SK-N-SH (cell line): ENCODE measurements at regions not wholly inside any gene's neighbourhood (a gene's known extent, or its start where the extent isn't known, plus 50 kb on each side); places are given as distances from the start of the nearest gene placed in this dataset.

Experiments
- CTCF ChIA-PET: fragments of 300-600, 350-600 bp; formaldehyde crosslinking; extraction: SDS; loops from one replicate; lab custom pipeline; 2021; lab: Yijun Ruan, JAX
- POLR2A ChIA-PET: fragments of 350-600 bp; sonication (Branson Sonifier 250); formaldehyde crosslinking; extraction: SDS; loops from one replicate; lab custom pipeline; 2020; ENCODE audit warnings: antibody characterized with exemption, inconsistent platforms; lab: Yijun Ruan, JAX
- DNase-seq: peaks from one replicate; pipeline ENCODE4 v3.0.0; 2012
- H2AFZ ChIP-seq: fragments of 200-600 bp; sonication (generic); 2 replicates; pipeline ENCODE4 v1.8.1; 2016; ENCODE audit warnings: antibody characterized with exemption, mild to moderate bottlenecking, low read depth
- H3F3A ChIP-seq: fragments of 200-600 bp; sonication (generic); replicated peaks from 2 replicates; pipeline ENCODE3; 2016; ENCODE audit warnings: antibody characterized with exemption, mild to moderate bottlenecking; ENCODE audit not compliant: insufficient read depth
- H3K27ac ChIP-seq, 2 experiments: fragments of 200-500 bp in 1 of 2; fragments of 200-600 bp in 1 of 2; sonication (Bioruptor generic) in 1 of 2; sonication (generic), shearing (Covaris generic) in 1 of 2; 2 replicates each; pipeline versions ENCODE4 v1.5.1 to v1.6.1; 2014 to 2016; ENCODE audit warnings: low read depth in 2 of 2, inconsistent platforms in 1 of 2, low read length in 1 of 2, mild to moderate bottlenecking in 1 of 2, mixed read lengths in 1 of 2
- H3K27me3 ChIP-seq: fragments of 200-600 bp; sonication (generic), shearing (Covaris generic); 2 replicates; pipeline ENCODE4 v1.6.1; 2016; ENCODE audit warnings: mixed run types; ENCODE audit not compliant: insufficient read depth
- H3K36me3 ChIP-seq, 2 experiments: fragments of 200-500 bp in 1 of 2; fragments of 200-600 bp in 1 of 2; sonication (Bioruptor generic) in 1 of 2; sonication (generic) in 1 of 2; replicated peaks in 1 of 2; 2 replicates each; pipeline versions ENCODE3 to v1.5.1; 2014 to 2016; ENCODE audit warnings: low read length in 1 of 2, mild to moderate bottlenecking in 1 of 2; ENCODE audit not compliant: insufficient read depth in 2 of 2, control insufficient read depth in 1 of 2
- H3K4me1 ChIP-seq, 2 experiments: fragments of 200-500 bp in 1 of 2; fragments of 200-600 bp in 1 of 2; sonication (Bioruptor generic) in 1 of 2; sonication (generic), shearing (Covaris generic) in 1 of 2; 2 replicates each; pipeline versions ENCODE4 v1.5.1 to v1.6.1; 2014 to 2016; ENCODE audit warnings: low read depth in 1 of 2, low read length in 1 of 2, mixed run types in 1 of 2; ENCODE audit not compliant: insufficient read depth in 2 of 2, control insufficient read depth in 1 of 2
- H3K4me2 ChIP-seq: fragments of 200-600 bp; sonication (generic), shearing (Covaris generic); 2 replicates; pipeline ENCODE4 v1.6.1; 2017; ENCODE audit warnings: mixed run types
- H3K4me3 ChIP-seq, 2 experiments: fragments of 200-500 bp in 1 of 2; fragments of 200-600 bp in 1 of 2; sonication (Bioruptor generic) in 1 of 2; sonication (generic), shearing (Covaris generic) in 1 of 2; 2 replicates each; pipeline versions ENCODE4 v1.5.1 to v1.8.1; 2014 to 2016; ENCODE audit warnings: low read depth in 2 of 2, inconsistent platforms in 1 of 2, low read length in 1 of 2, mild to moderate bottlenecking in 1 of 2, mixed read lengths in 1 of 2, moderate library complexity in 1 of 2
- H3K79me2 ChIP-seq: fragments of 200-600 bp; sonication (generic); 2 replicates; pipeline ENCODE4 v1.8.1; 2017; ENCODE audit warnings: mild to moderate bottlenecking; ENCODE audit not compliant: insufficient read depth
- H3K9ac ChIP-seq: fragments of 200-600 bp; sonication (generic); 2 replicates; pipeline ENCODE4 v1.6.1; 2017; ENCODE audit warnings: mixed run types
- H3K9me2 ChIP-seq: fragments of 200-600 bp; sonication (generic); 2 replicates; pipeline ENCODE4 v1.6.1; 2017; ENCODE audit warnings: mixed run types
- H3K9me3 ChIP-seq: fragments of 200-600 bp; sonication (generic); 2 replicates; pipeline ENCODE4 v1.6.1; 2017; ENCODE audit warnings: mixed run types, mild to moderate bottlenecking, moderate library complexity
- H4K20me1 ChIP-seq: fragments of 200-600 bp; sonication (generic); 2 replicates; pipeline ENCODE4 v1.6.1; 2017; ENCODE audit warnings: mild to moderate bottlenecking, mixed run types; ENCODE audit not compliant: insufficient read depth
- EZH2phosphoT487 ChIP-seq: fragments of 200-600 bp; sonication (generic); IDR thresholded peaks from 2 replicates; pipeline ENCODE4 v1.6.1; 2017; ENCODE audit warnings: low read depth, mixed run types, mild to moderate bottlenecking, antibody characterized with exemption, moderate library complexity, borderline replicate concordance
- GABPA ChIP-seq: IDR thresholded peaks from 2 replicates; pipeline ENCODE4 v1.4.0; 2012; ENCODE audit warnings: low read depth, mild to moderate bottlenecking
- NFIC ChIP-seq: IDR thresholded peaks from 2 replicates; pipeline ENCODE4 v1.4.0; 2012; ENCODE audit warnings: borderline replicate concordance
- POLR2AphosphoS5 ChIP-seq: IDR thresholded peaks from 2 replicates; pipeline ENCODE4 v1.6.1; 2012; ENCODE audit warnings: low read depth, low read length
- TAF1 ChIP-seq: IDR thresholded peaks from 2 replicates; pipeline ENCODE4 v1.6.1; 2012; ENCODE audit warnings: low read depth, mild to moderate bottlenecking, low read length, moderate library complexity, borderline replicate concordance
- TCF12 ChIP-seq: IDR thresholded peaks from 2 replicates; pipeline ENCODE4 v1.4.0; 2012
- USF1 ChIP-seq: IDR thresholded peaks from 2 replicates; pipeline ENCODE4 v1.4.0; 2012; ENCODE audit warnings: low read depth, borderline replicate concordance
- YY1 ChIP-seq: IDR thresholded peaks from 2 replicates; pipeline ENCODE4 v1.4.0; 2012; ENCODE audit warnings: low read depth, mild to moderate bottlenecking
- ZBTB33 ChIP-seq: IDR thresholded peaks from 2 replicates; pipeline ENCODE4 v1.4.0; 2012; ENCODE audit warnings: low read depth, borderline replicate concordance
- WGBS: methylation state at CpG from one replicate; pipeline ENCODE4 v1.1.6; 2017; ENCODE audit warnings: low lambda C conversion rate; 5-methylcytosine and 5-hydroxymethylcytosine counted together
- TF ChIP-seq, protein P1 (sequence below): IDR thresholded peaks from 2 replicates; pipeline ENCODE4; 2012
- TF ChIP-seq, protein P2 (sequence below): fragments of 150-350 bp; IDR thresholded peaks from 2 replicates; pipeline ENCODE4 v1.6.1; 2017; ENCODE audit warnings: antibody characterized with exemption, low read length, low read depth, borderline replicate concordance

GRCh38 chr18:39346916-39347315 is 1781.3 kb upstream of the CELF4 start (continued):
- TF ChIP-seq ZBTB33, result no peak

- 37% methylated on average over 2 of the region's 2 CpGs for WGBS
- Histone ChIP-seq H3K9me3 (peaks cover 5% of the 10 kb centered on the region; the same call in 1 of the 2 replicates), H3K27me3 (no peaks in the 10 kb centered on the region), H2AFZ (no peak overlapping the region), H3K4me2 (no peak overlapping the region), H3K27ac (no peak overlapping the region), H3K9me2 (no peaks in the 10 kb centered on the region), H4K20me1 (no peaks in the 10 kb centered on the region), H3K4me1 (no peaks in the 10 kb centered on the region)
- CTCF ChIA-PET, result interaction anchor here (1.5 kb wide), 1 partner anchor 42 kb away, joined by 3 read pairs; no protein-coding TSS in a partner anchor
- POLR2A ChIA-PET, result no interaction called here
- no peak for TF ChIP-seq TCF12
- TF ChIP-seq, protein P1, sequence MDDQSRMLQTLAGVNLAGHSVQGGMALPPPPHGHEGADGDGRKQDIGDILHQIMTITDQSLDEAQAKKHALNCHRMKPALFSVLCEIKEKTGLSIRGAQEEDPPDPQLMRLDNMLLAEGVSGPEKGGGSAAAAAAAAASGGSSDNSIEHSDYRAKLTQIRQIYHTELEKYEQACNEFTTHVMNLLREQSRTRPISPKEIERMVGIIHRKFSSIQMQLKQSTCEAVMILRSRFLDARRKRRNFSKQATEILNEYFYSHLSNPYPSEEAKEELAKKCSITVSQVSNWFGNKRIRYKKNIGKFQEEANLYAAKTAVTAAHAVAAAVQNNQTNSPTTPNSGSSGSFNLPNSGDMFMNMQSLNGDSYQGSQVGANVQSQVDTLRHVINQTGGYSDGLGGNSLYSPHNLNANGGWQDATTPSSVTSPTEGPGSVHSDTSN, result no peak
- no peak for TF ChIP-seq GABPA
- no peak for TF ChIP-seq POLR2AphosphoS5
- no peak for TF ChIP-seq YY1
- TF ChIP-seq TAF1, result no peak
- no peak for TF ChIP-seq EZH2phosphoT487
- TF ChIP-seq USF1, result no peak
- TF ChIP-seq, all 33 proteins: peak for 0
- Histone ChIP-seq H3F3A (no peaks in the 10 kb centered on the region), H3K79me2 (no peaks in the 10 kb centered on the region), H3K36me3 (no peaks in the 10 kb centered on the region), H3K4me3 (no peak overlapping the region), H3K9ac (no peak overlapping the region)
- no peak for DNase-seq
Measured at GRCh38 chr18:39345321-39345720, 1779.7 kb upstream of the CELF4 start.

DNA sequence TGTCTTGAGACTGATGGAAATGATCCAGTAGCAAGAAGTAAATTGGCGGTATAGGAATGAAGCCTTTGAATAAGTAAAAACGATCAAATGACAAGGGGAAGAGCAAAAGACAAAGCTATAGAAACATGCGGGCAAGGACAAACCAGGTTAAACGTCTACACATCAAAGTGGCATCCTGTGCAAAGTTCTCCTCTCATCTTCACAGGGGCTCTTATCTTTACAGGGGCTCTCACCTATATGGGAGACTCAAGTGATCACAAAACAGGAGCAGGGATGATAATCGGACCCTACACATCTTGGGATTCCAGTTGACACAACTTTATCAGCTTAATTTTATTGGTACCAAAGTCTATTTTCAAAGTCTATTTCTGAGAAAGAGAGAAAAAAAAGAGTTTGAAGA is 1778.9 kb upstream of the CELF4 start:
- CTCF ChIA-PET, result interaction anchor here (1.5 kb wide), 1 partner anchor 41 kb away, joined by 3 read pairs; no protein-coding TSS in a partner anchor
- TF ChIP-seq, protein P2, sequence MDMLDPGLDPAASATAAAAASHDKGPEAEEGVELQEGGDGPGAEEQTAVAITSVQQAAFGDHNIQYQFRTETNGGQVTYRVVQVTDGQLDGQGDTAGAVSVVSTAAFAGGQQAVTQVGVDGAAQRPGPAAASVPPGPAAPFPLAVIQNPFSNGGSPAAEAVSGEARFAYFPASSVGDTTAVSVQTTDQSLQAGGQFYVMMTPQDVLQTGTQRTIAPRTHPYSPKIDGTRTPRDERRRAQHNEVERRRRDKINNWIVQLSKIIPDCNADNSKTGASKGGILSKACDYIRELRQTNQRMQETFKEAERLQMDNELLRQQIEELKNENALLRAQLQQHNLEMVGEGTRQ, result no peak
- no peak for TF ChIP-seq NFIC

More for the DNA sequence above, 1778.9 kb upstream of the CELF4 start:
- Histone ChIP-seq H2AFZ (no peak overlapping the region), H3K27me3 (no peaks in the 10 kb centered on the region), H3F3A (no peaks in the 10 kb centered on the region), H3K4me2 (no peak overlapping the region), H3K9ac (no peak overlapping the region), H3K36me3 (no peaks in the 10 kb centered on the region), H3K9me3 (peaks cover under 1% of the 10 kb centered on the region; the same call in 1 of the 2 replicates), H3K4me1 (no peaks in the 10 kb centered on the region), H3K9me2 (no peaks in the 10 kb centered on the region), H4K20me1 (no peaks in the 10 kb centered on the region), H3K27ac (no peak overlapping the region), H3K79me2 (no peaks in the 10 kb centered on the region), H3K4me3 (no peak overlapping the region)
- 61% methylated on average over 5 of the region's 5 CpGs for WGBS
- POLR2A ChIA-PET, result no interaction called here
- DNase-seq, result no peak
